GM19238 (cell line): ENCODE measurements at regions not wholly inside any gene's neighbourhood (a gene's known extent, or its start where the extent isn't known, plus 50 kb on each side); places are given as distances from the start of the nearest gene placed in this dataset.
"Not testable (repeated sequence)": the region's sequence is repeated elsewhere in the genome, so short reads cannot be mapped to it uniquely, and the experiment has no call there.

Experiments
- DNase-seq: peaks from one replicate; pipeline ENCODE4 v3.0.0; 2011; ENCODE audit warnings: low spot score; ENCODE audit not compliant: insufficient read length

GRCh38 chr12:59151243-59151642 lies 230.9 kb upstream of the LRIG3 start:
- DNase-seq: no peak

GRCh38 chr12:59149995-59150642 lies 229.8 kb upstream of the LRIG3 start:
- DNase-seq: peak; percentile 1

- DNase-seq: no peak
Measured at GRCh38 chr12:59147791-59148190, 227.5 kb upstream of the LRIG3 start.

- DNase-seq: no peak
Measured at GRCh38 chr12:59142183-59142790, 222.0 kb upstream of the LRIG3 start.

GRCh38 chr12:59134750-59135149 lies 214.4 kb upstream of the LRIG3 start:
- DNase-seq: no peak

GRCh38 chr12:59131462-59131861 lies 211.2 kb upstream of the LRIG3 start:
- DNase-seq: no peak

- no peak for DNase-seq
Measured at GRCh38 chr12:59122784-59123183, 202.5 kb upstream of the LRIG3 start.

- DNase-seq: no peak
Measured at GRCh38 chr12:59121451-59121850, 201.1 kb upstream of the LRIG3 start.

GRCh38 chr12:59119676-59120075 lies 199.4 kb upstream of the LRIG3 start:
- no peak for DNase-seq

- no peak for DNase-seq
Measured at GRCh38 chr12:59118356-59118755, 198.1 kb upstream of the LRIG3 start.

- no peak for DNase-seq
Measured at GRCh38 chr12:59115995-59116394, 195.7 kb upstream of the LRIG3 start.

- DNase-seq: no peak
Measured at GRCh38 chr12:59115526-59115925, 195.2 kb upstream of the LRIG3 start.

GRCh38 chr12:59113831-59114615 lies 193.7 kb upstream of the LRIG3 start:
- DNase-seq: peak; percentile 5

- DNase-seq: no peak
Measured at GRCh38 chr12:59111851-59112250, 191.5 kb upstream of the LRIG3 start.

GRCh38 chr12:59108516-59108915 lies 188.2 kb upstream of the LRIG3 start:
- not testable (repeated sequence) for DNase-seq

- DNase-seq: no peak
Measured at GRCh38 chr12:59100585-59100984, 180.3 kb upstream of the LRIG3 start.

GRCh38 chr12:59097876-59098275 lies 177.6 kb upstream of the LRIG3 start:
- no peak for DNase-seq

- no peak for DNase-seq
Measured at GRCh38 chr12:59096246-59096645, 175.9 kb upstream of the LRIG3 start.

GRCh38 chr12:59093073-59093772 lies 172.9 kb upstream of the LRIG3 start:
- no peak for DNase-seq

- no peak for DNase-seq
Measured at GRCh38 chr12:59088673-59089072, 168.4 kb upstream of the LRIG3 start.

GRCh38 chr12:59087691-59088090 lies 167.4 kb upstream of the LRIG3 start:
- no peak for DNase-seq

GRCh38 chr12:59087077-59087673 lies 166.9 kb upstream of the LRIG3 start:
- DNase-seq: no peak
